Progenitor cell of endocrine pancreas (in vitro differentiated cells): ENCODE measurements at regions not wholly inside any gene's neighbourhood (a gene's known extent, or its start where the extent isn't known, plus 50 kb on each side); places are given as distances from the start of the nearest gene placed in this dataset.

Experiments used
- DNase-seq: peaks from one replicate; pipeline ENCODE4 v3.0.0; 2021; ENCODE audit warnings: low spot score; ENCODE audit not compliant: unreplicated experiment
- H3K27ac Mint-ChIP-seq: 2 replicates; pipeline ENCODE4 v1.8.0; 2021; ENCODE audit warnings: mild to moderate bottlenecking, moderate library complexity, mixed read lengths
- H3K27me3 Mint-ChIP-seq: 2 replicates; pipeline ENCODE4 v1.8.0; 2021; ENCODE audit warnings: mixed read lengths
- H3K36me3 Mint-ChIP-seq: 2 replicates; pipeline ENCODE4 v1.8.0; 2022; ENCODE audit warnings: mixed read lengths; ENCODE audit not compliant: insufficient read depth
- H3K4me1 Mint-ChIP-seq: 2 replicates; pipeline ENCODE4 v1.8.0; 2021; ENCODE audit warnings: low read depth, mixed read lengths
- H3K4me3 Mint-ChIP-seq: 2 replicates; pipeline ENCODE4 v1.8.0; 2021; ENCODE audit warnings: low read depth, mild to moderate bottlenecking, moderate library complexity, mixed read lengths
- H3K9me3 Mint-ChIP-seq: 2 replicates; pipeline ENCODE4 v1.8.0; 2021; ENCODE audit warnings: low read depth, mixed read lengths
- TF ChIP-seq, protein P1 (sequence below): fragments of 200-600 bp; sonication (generic); IDR thresholded peaks from one replicate; pipeline ENCODE4 v1.5.0; 2021; ENCODE audit warnings: antibody characterized with exemption, mild to moderate bottlenecking; ENCODE audit not compliant: unreplicated experiment

DNA sequence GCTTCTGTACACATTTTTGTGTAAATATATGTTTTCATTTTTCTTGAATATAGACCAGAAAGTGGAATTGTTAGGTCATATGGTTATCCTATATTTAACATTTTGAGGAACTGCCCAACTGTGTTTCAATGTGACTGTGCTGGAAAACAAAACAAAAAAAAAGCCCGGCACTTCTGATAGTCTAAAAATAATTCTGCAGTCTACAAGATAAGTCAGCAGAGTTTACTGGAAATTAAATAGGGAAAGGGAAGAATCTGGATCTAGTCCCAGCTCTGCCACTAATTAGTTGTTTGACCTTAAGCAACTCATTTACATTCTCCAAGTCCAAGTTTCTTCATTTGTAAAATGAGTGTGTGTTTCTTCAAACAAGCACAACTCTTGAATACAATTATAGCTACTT lies 869.1 kb upstream of the B3GALT2 start:
- Mint-ChIP-seq H3K36me3 (peaks cover 3% of the 10 kb centered on the region), H3K9me3 (peaks cover 4% of the 10 kb centered on the region), H3K4me3 (no peak overlapping the region), H3K27ac (no peak overlapping the region), H3K27me3 (peaks cover 3% of the 10 kb centered on the region), H3K4me1 (peaks cover 5% of the 10 kb centered on the region)
- TF ChIP-seq, protein P1, sequence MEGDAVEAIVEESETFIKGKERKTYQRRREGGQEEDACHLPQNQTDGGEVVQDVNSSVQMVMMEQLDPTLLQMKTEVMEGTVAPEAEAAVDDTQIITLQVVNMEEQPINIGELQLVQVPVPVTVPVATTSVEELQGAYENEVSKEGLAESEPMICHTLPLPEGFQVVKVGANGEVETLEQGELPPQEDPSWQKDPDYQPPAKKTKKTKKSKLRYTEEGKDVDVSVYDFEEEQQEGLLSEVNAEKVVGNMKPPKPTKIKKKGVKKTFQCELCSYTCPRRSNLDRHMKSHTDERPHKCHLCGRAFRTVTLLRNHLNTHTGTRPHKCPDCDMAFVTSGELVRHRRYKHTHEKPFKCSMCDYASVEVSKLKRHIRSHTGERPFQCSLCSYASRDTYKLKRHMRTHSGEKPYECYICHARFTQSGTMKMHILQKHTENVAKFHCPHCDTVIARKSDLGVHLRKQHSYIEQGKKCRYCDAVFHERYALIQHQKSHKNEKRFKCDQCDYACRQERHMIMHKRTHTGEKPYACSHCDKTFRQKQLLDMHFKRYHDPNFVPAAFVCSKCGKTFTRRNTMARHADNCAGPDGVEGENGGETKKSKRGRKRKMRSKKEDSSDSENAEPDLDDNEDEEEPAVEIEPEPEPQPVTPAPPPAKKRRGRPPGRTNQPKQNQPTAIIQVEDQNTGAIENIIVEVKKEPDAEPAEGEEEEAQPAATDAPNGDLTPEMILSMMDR, result no peak
- DNase-seq, result no peak

DNA sequence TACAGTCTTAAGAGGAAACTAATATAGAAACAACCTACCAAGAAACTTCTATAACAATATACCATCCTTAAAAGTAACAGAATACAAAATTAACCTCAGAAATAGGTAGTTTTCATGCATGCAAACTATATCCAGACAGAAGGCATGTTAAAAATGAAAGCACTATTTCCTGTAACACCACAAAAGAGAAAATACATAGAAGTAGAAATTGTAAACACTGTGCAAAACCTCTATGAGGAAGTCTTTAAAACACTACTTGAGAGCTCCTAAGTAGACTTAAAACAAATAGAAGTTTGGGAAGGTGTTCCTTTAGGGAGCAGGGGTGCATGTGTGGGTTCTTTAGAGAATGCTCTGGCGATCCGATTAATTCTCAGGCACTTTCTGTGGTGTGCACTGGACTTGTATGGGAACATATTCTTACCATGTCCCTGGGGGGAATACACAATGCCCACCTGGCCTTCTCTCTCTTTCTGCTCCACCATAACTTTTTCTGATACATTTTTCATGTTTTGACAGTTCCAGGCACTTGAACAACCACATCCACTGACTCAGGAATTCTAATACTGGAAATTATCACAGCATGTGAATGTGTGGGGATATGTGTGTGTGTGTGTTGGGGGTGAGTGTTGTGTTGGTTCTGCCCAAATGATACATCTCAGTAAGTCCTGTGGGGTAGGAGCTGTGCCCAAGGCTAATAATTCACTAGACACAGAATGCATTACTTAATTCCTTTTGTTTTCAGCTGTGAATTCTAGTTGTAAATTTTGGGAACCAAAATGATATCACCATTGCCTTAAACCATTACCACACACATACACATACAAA lies 866.3 kb upstream of the B3GALT2 start:
- Mint-ChIP-seq H3K27me3 (peaks cover 3% of the 10 kb centered on the region), H3K36me3 (no peaks in the 10 kb centered on the region), H3K4me3 (no peak overlapping the region), H3K27ac (no peak overlapping the region), H3K4me1 (peaks cover 5% of the 10 kb centered on the region), H3K9me3 (peaks cover 4% of the 10 kb centered on the region)
- no peak for DNase-seq
- TF ChIP-seq, protein P1, result no peak

DNA sequence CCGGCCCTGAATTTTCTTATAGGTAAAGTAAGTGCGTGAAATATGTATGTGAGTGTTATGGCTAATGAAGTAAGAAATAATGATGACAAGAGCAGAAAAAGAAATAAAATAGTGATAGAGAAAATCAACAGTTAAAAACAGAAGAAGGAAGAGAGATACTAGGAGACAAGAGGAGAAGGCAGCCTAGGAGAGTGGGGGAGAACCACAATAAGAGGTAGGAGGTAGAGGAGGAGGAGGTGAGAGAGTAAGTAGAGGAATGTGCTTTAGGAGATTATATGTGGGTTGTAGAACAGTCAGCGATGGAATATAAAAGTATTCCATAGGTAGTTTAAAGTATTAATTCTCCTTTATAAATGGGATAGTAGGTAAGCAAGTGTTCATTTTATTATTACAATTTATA lies 861.5 kb upstream of the B3GALT2 start:
- H3K27me3 Mint-ChIP-seq, result peaks cover 3% of the 10 kb centered on the region

DNA sequence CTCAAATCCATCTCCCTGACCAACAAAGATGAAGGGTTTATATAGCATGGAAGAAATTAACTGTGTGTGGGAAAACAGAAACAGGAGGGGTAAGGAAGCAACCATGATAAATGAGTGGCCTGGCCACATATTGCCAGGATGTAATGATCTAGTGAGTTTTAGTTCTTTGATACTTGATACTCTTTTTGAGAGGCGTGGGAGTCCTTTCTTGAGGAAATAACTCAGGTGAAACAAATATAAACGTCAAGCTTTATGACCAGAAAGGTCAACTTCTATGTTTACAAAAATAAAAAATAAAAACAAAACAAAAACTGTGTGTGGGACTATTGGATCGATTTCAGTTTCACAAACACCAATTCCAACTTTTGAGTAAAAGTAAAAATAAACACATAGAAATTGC lies 860.8 kb upstream of the B3GALT2 start:
- Mint-ChIP-seq H3K27me3 (peaks cover 3% of the 10 kb centered on the region), H3K4me3 (no peak overlapping the region)

More for the DNA sequence above, 861.5 kb upstream of the B3GALT2 start:
- Mint-ChIP-seq H3K27ac (no peak overlapping the region), H3K4me3 (no peak overlapping the region), H3K9me3 (no peaks in the 10 kb centered on the region), H3K4me1 (no peaks in the 10 kb centered on the region), H3K36me3 (no peaks in the 10 kb centered on the region)
- TF ChIP-seq, protein P1, result no peak
- DNase-seq, result no peak

DNA sequence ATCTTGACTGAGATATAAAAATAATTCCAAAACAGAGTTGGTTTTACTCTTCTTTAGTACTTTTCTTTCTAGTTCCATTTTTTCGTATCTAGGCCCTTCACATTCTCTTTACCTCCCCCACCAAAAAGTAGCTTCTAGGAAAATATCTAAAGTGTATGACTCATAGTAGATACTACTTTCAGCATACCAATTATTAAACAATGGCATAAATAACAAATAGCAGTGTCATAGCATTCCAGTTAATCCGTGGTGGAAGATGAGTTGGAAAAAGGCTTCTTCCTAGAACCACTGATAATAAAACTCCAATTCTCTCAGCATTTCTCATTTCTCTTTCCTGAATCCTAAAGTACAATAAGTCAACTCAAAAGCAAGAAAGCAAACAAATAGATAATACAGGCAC lies 859.0 kb upstream of the B3GALT2 start:
- no peaks in the 10 kb centered on the region for H3K36me3 Mint-ChIP-seq
- no peaks in the 10 kb centered on the region for H3K4me1 Mint-ChIP-seq
- H3K4me3 Mint-ChIP-seq, result no peak overlapping the region
- H3K27me3 Mint-ChIP-seq, result no peaks in the 10 kb centered on the region
- DNase-seq, result no peak
- TF ChIP-seq, protein P1, result no peak
- H3K9me3 Mint-ChIP-seq, result no peaks in the 10 kb centered on the region
- H3K27ac Mint-ChIP-seq, result no peak overlapping the region

More for the DNA sequence above, 860.8 kb upstream of the B3GALT2 start:
- no peaks in the 10 kb centered on the region for H3K36me3 Mint-ChIP-seq
- H3K4me1 Mint-ChIP-seq, result no peaks in the 10 kb centered on the region
- no peak for DNase-seq
- TF ChIP-seq, protein P1, result no peak
- no peaks in the 10 kb centered on the region for H3K9me3 Mint-ChIP-seq
- H3K27ac Mint-ChIP-seq, result no peak overlapping the region
